GM12878 (cell line): ENCODE measurements at regions not wholly inside any gene's neighbourhood (a gene's known extent, or its start where the extent isn't known, plus 50 kb on each side); places are given as distances from the start of the nearest gene placed in this dataset.

Experiments used
- ATAC-seq: fragments of 200-7000 bp; cut with Tn5 transposase; 3 replicates; pipeline ENCODE4 v1.9.1; 2020; ENCODE audit warnings: mild to moderate bottlenecking, moderate library complexity
- BruUV-seq: library from RNA; stranded (reverse); fragments of 400-500 nt; replicated peaks from 2 replicates; lab custom pipeline; 2021; lab: Mats Ljungman, UMichigan
- CTCF ChIA-PET: fragments of 300-600 bp; sonication (Branson Sonifier 250); formaldehyde crosslinking; extraction: SDS; loops from one replicate; lab custom pipeline; 2021; ENCODE audit warnings: inconsistent platforms; lab: Yijun Ruan, JAX
- POLR2A ChIA-PET: fragments of 350-600 bp; formaldehyde crosslinking; extraction: SDS; loops from one replicate; lab custom pipeline; 2021; ENCODE audit warnings: inconsistent platforms; lab: Charles Lee
- RAD21 ChIA-PET: fragments of 300-600 bp; sonication (Branson Sonifier 250); formaldehyde crosslinking; loops from one replicate; lab custom pipeline; 2023; ENCODE audit warnings: antibody characterized with exemption; ENCODE audit not compliant: unreplicated experiment; lab: Charles Lee
- SMC1A ChIA-PET: fragments of 300-600 bp; sonication (Branson Sonifier 250); formaldehyde crosslinking; loops from one replicate; lab custom pipeline; 2023; ENCODE audit not compliant: unreplicated experiment, uncharacterized antibody; lab: Charles Lee
- DNase-seq: peaks from one replicate; pipeline ENCODE4 v3.0.0-alpha.2; 2011; ENCODE audit warnings: low read depth, low spot score
- FAIRE-seq: peaks from 3 replicates; lab custom pipeline; 2011; peaks lifted over from hg19 to GRCh38; lab: Jason Lieb, UNC
- H2AFZ ChIP-seq: 2 replicates; pipeline ENCODE4 v1.6.0; 2011; ENCODE audit warnings: low read depth, low read length, control low read depth; ENCODE audit not compliant: control insufficient read depth
- H3K27ac ChIP-seq: 2 replicates; pipeline ENCODE4 v1.5.1; 2011; ENCODE audit warnings: control low read depth; ENCODE audit not compliant: control insufficient read depth, insufficient read depth
- H3K27me3 ChIP-seq, 2 experiments: replicated peaks in 1 of 2; 2 replicates each; pipeline versions ENCODE4 v1.6.0 to v1.6.1; 2011; ENCODE audit warnings: low read length in 1 of 2; ENCODE audit not compliant: control insufficient read depth in 2 of 2, insufficient read depth in 2 of 2
- H3K36me3 ChIP-seq, 2 experiments: 2 replicates each; pipeline ENCODE4 v1.5.1; 2011; ENCODE audit warnings: low read length in 1 of 2; ENCODE audit not compliant: control insufficient read depth in 2 of 2, insufficient read depth in 2 of 2
- H3K4me1 ChIP-seq: 2 replicates; pipeline ENCODE4 v1.6.1; 2011; ENCODE audit warnings: mild to moderate bottlenecking, low read length, moderate library complexity, mixed read lengths; ENCODE audit not compliant: control insufficient read depth, insufficient read depth
- H3K4me2 ChIP-seq: 2 replicates; pipeline ENCODE4 v1.6.0; 2011; ENCODE audit warnings: control low read depth; ENCODE audit not compliant: control insufficient read depth, insufficient read depth
- H3K4me3 ChIP-seq: fragments of 200-600 bp; sonication (generic); 2 replicates; pipeline ENCODE4 v1.5.1; 2016
- H3K79me2 ChIP-seq: 2 replicates; pipeline ENCODE4 v1.6.0; 2011; ENCODE audit warnings: low read length; ENCODE audit not compliant: control insufficient read depth, insufficient read depth
- H3K9ac ChIP-seq: 2 replicates; pipeline ENCODE4 v1.8.0; 2011; ENCODE audit warnings: low read length, control low read depth, mixed read lengths; ENCODE audit not compliant: control insufficient read depth, insufficient read depth
- H3K9me3 ChIP-seq: replicated peaks from 3 replicates; pipeline ENCODE4 v1.5.1; 2011; ENCODE audit warnings: mild to moderate bottlenecking, low read length; ENCODE audit not compliant: control insufficient read depth, insufficient read depth
- H4K20me1 ChIP-seq: 2 replicates; pipeline ENCODE4 v1.6.0; 2011; ENCODE audit not compliant: control insufficient read depth, insufficient read depth
- BACH1 ChIP-seq: fragments of 450-650 bp; IDR thresholded peaks from 2 replicates; pipeline ENCODE4 v1.6.1; 2017; ENCODE audit warnings: mild to moderate bottlenecking, borderline replicate concordance
- ETV6 ChIP-seq, 2 experiments: fragments of 450-650 bp in 1 of 2; IDR thresholded peaks in 1 of 2; conservative IDR thresholded peaks in 1 of 2; 2 replicates each; pipeline ENCODE4 v1.6.1; 2014; ENCODE audit warnings: antibody characterized with exemption in 1 of 2, borderline replicate concordance in 1 of 2, low read depth in 1 of 2, mild to moderate bottlenecking in 1 of 2, moderate library complexity in 1 of 2
- HDGF ChIP-seq: fragments of 450-650 bp; IDR thresholded peaks from 2 replicates; pipeline ENCODE4 v1.6.1; 2016; ENCODE audit warnings: antibody characterized with exemption
- IKZF1 ChIP-seq: fragments of 450-650 bp; conservative IDR thresholded peaks from 2 replicates; pipeline ENCODE4 v1.6.1; 2017; ENCODE audit warnings: antibody characterized with exemption, mild to moderate bottlenecking
- IKZF2 ChIP-seq, 2 experiments: fragments of 450-650 bp; IDR thresholded peaks; 2 replicates each; pipeline ENCODE4 v1.6.1; 2017; ENCODE audit warnings: mild to moderate bottlenecking in 2 of 2, moderate library complexity in 2 of 2
- POLR2A ChIP-seq: IDR thresholded peaks from 2 replicates; pipeline ENCODE4 v1.6.1; 2011; ENCODE audit warnings: low read depth, mild to moderate bottlenecking, low read length
- RELB ChIP-seq: fragments of 450-650 bp; IDR thresholded peaks from 2 replicates; pipeline ENCODE4 v1.6.1; 2017; ENCODE audit warnings: low read depth, mild to moderate bottlenecking, moderate library complexity
- SMAD1 ChIP-seq: fragments of 450-650 bp; IDR thresholded peaks from 2 replicates; pipeline ENCODE4 v1.6.1; 2018; ENCODE audit warnings: mild to moderate bottlenecking, low read depth; ENCODE audit not compliant: partially characterized antibody
- WGBS: methylation state at CpG from one replicate; pipeline ENCODE4 v1.1.6; 2016; ENCODE audit warnings: low lambda C conversion rate; ENCODE audit not compliant: insufficient replicate concordance, insufficient coverage; ENCODE audit errors: missing lambda C conversion rate; 5-methylcytosine and 5-hydroxymethylcytosine counted together
- in situ Hi-C: fragments of 300-500 bp; cut with MboI; formaldehyde crosslinking; loops from 9 replicates; pipeline ENCODE4 v1.14.3; 2018; ENCODE audit warnings: mixed read lengths
- intact Hi-C: fragments of 100-400 bp; cut with micrococcal nuclease; formaldehyde crosslinking; loops from one replicate; pipeline ENCODE4 v1.14.2; 2022; ENCODE audit not compliant: unreplicated experiment
- TF ChIP-seq, protein P1 (sequence below): IDR thresholded peaks from 2 replicates; pipeline ENCODE4 v1.6.1; 2011; ENCODE audit warnings: borderline replicate concordance, low read depth, mild to moderate bottlenecking, moderate library complexity, low read length; ENCODE audit not compliant: insufficient read depth, poor library complexity, severe bottlenecking
- TF ChIP-seq, protein P2 (sequence below): IDR thresholded peaks from 2 replicates; pipeline ENCODE4 v1.6.1; 2012; ENCODE audit warnings: low read depth, low read length, improper control_type of control experiment

DNA sequence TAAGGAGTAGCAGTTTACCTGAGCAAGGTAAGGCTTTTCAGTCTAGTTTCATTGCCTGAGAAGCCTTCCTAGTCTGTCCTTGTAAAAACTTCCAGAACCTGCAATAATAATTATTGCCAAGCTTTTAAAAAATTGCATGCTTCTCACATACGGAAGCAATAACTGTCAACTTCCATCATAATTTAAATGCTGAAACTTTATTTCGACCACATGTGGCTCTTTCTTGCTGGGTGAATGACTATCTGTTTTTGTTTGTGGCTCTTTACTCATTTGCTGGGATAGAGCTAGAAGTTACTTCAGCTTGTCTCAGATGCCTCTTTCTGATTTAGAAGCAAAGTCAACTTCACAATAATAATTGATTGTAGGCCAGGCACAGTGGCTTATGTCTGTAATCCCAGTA lies 95.9 kb upstream of the COL21A1 start:
- Histone ChIP-seq H3K4me3 (no peak overlapping the region), H3K27me3 (no peaks in the 10 kb centered on the region), H3K36me3 (no peaks in the 10 kb centered on the region), H3K27ac (no peak overlapping the region), H3K79me2 (no peaks in the 10 kb centered on the region), H4K20me1 (no peaks in the 10 kb centered on the region), H3K4me1 (no peaks in the 10 kb centered on the region), H3K9ac (no peak overlapping the region), H3K9me3 (no peaks in the 10 kb centered on the region), H2AFZ (no peak overlapping the region), H3K4me2 (no peak overlapping the region)
- no peak for DNase-seq
- in situ Hi-C loops (no loop called here), intact Hi-C loops (no loop called here)
- 52% methylated on average over 2 of the region's 2 CpGs for WGBS
- no TSS peak for BruUV-seq
- ChIA-PET CTCF (interaction anchor here (1.0 to 1.3 kb wide), 2 partner anchors 19 to 28 kb away, joined by 3 to 7 read pairs; no protein-coding TSS in a partner anchor), RAD21 (no interaction called here), SMC1A (interaction anchor here (0.8 kb wide), 1 partner anchor 13 kb away, joined by 3 read pairs; no protein-coding TSS in a partner anchor), POLR2A (no interaction called here)
- FAIRE-seq: no peak
- ATAC-seq: no peak
- TF ChIP-seq, protein P1, sequence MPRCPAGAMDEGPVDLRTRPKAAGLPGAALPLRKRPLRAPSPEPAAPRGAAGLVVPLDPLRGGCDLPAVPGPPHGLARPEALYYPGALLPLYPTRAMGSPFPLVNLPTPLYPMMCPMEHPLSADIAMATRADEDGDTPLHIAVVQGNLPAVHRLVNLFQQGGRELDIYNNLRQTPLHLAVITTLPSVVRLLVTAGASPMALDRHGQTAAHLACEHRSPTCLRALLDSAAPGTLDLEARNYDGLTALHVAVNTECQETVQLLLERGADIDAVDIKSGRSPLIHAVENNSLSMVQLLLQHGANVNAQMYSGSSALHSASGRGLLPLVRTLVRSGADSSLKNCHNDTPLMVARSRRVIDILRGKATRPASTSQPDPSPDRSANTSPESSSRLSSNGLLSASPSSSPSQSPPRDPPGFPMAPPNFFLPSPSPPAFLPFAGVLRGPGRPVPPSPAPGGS: no peak

DNA sequence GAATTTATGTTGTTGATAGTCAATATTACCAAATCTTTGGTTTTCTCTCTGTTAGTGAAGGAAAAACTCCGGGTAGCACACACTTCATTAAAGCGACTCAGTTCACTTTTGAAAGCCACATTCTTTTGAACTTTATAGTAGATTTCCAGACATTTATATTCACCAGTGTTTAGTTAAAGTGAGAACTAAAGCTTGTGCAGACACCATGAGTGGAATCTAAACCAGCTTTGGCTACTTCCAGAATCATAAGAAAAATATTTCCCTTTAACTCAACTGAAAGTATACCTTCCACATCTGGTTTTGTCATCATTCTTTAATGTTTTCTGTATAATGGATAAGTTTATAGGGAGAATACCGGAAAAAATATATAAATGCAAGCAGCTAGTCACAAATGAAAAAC lies 92.1 kb upstream of the COL21A1 start:
- no peak for ATAC-seq
- ChIA-PET SMC1A (no interaction called here), POLR2A (no interaction called here), CTCF (no interaction called here), RAD21 (no interaction called here)
- Histone ChIP-seq H3K4me3 (no peak overlapping the region), H3K79me2 (no peaks in the 10 kb centered on the region), H3K9me3 (no peaks in the 10 kb centered on the region), H3K9ac (no peak overlapping the region), H2AFZ (no peak overlapping the region), H4K20me1 (no peaks in the 10 kb centered on the region), H3K27ac (no peak overlapping the region), H3K4me1 (no peaks in the 10 kb centered on the region), H3K36me3 (no peaks in the 10 kb centered on the region), H3K4me2 (no peak overlapping the region)
- 36% methylated on average over 3 of the region's 3 CpGs for WGBS
- in situ Hi-C loops: no loop called here
- no TSS peak for BruUV-seq
- no peak for DNase-seq
- TF ChIP-seq IKZF2 (IDR thresholded peaks at IDR 0.05): no peak
- no peak for TF ChIP-seq IKZF1
- no peak for TF ChIP-seq POLR2A
- TF ChIP-seq, protein P2, sequence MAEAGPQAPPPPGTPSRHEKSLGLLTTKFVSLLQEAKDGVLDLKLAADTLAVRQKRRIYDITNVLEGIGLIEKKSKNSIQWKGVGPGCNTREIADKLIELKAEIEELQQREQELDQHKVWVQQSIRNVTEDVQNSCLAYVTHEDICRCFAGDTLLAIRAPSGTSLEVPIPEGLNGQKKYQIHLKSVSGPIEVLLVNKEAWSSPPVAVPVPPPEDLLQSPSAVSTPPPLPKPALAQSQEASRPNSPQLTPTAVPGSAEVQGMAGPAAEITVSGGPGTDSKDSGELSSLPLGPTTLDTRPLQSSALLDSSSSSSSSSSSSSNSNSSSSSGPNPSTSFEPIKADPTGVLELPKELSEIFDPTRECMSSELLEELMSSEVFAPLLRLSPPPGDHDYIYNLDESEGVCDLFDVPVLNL: no peak
- TF ChIP-seq BACH1: no peak
- no peak for TF ChIP-seq ETV6 (conservative IDR thresholded peaks at IDR 0.05 in 1 of 2, IDR thresholded peaks at IDR 0.05 in 1 of 2; ENCODE audit: borderline replicate concordance in 1 of 2, low read depth in 1 of 2)
- TF ChIP-seq RELB: no peak
- TF ChIP-seq HDGF: no peak
- no peak for TF ChIP-seq SMAD1
- TF ChIP-seq, all 136 proteins: peak for 0
- H3K27me3 ChIP-seq: no peaks in the 10 kb centered on the region
- intact Hi-C loops: no loop called here
- FAIRE-seq: no peak
